Panc1 (cell line): ENCODE measurements at regions not wholly inside any gene's neighbourhood (a gene's known extent, or its start where the extent isn't known, plus 50 kb on each side); places are given as distances from the start of the nearest gene placed in this dataset.

ENCODE experiments used
- ATAC-seq: fragments of 200-7000 bp; cut with Tn5 transposase; 2 replicates; pipeline ENCODE4 v1.9.1; 2020; ENCODE audit warnings: mild to moderate bottlenecking, moderate library complexity
- BruUV-seq: library from RNA; stranded (reverse); fragments of 400-500 nt; replicated peaks from 2 replicates; lab custom pipeline; 2021; lab: Mats Ljungman, UMichigan
- CTCF ChIA-PET: fragments of 300-600 bp; sonication (Branson Sonifier 250); formaldehyde crosslinking; loops from one replicate; lab custom pipeline; 2022; ENCODE audit warnings: antibody characterized with exemption; lab: Charles Lee
- POLR2A ChIA-PET: fragments of 300-600 bp; sonication (Branson Sonifier 250); formaldehyde crosslinking; loops from one replicate; lab custom pipeline; 2022; ENCODE audit warnings: antibody characterized with exemption; lab: Charles Lee
- DNase-seq: peaks from one replicate; pipeline ENCODE4 v3.0.0-alpha.2; 2010; ENCODE audit warnings: low read depth, low spot score
- H3K27ac ChIP-seq: 2 replicates; pipeline ENCODE4 v1.5.1; 2011; ENCODE audit warnings: mild to moderate bottlenecking, low read length, inconsistent platforms
- H3K27me3 ChIP-seq: fragments of 200-500 bp; sonication (Bioruptor generic); 2 replicates; pipeline ENCODE4 v1.6.0; 2014; ENCODE audit warnings: low read length, inconsistent platforms; ENCODE audit not compliant: control insufficient read depth, insufficient read depth
- H3K36me3 ChIP-seq: fragments of 200-500 bp; sonication (Bioruptor generic); 2 replicates; pipeline ENCODE4 v1.5.1; 2014; ENCODE audit warnings: inconsistent platforms, mild to moderate bottlenecking, low read length, moderate library complexity; ENCODE audit not compliant: control insufficient read depth, insufficient read depth
- H3K4me1 ChIP-seq: 2 replicates; pipeline ENCODE4 v1.5.1; 2011; ENCODE audit warnings: inconsistent platforms, mild to moderate bottlenecking, low read length, moderate library complexity; ENCODE audit not compliant: control insufficient read depth, insufficient read depth
- H3K4me3 ChIP-seq, 2 experiments: 2 replicates each; pipeline ENCODE4 v1.5.1; 2011 to 2012; ENCODE audit warnings: low read depth in 2 of 2, low read length in 2 of 2, mild to moderate bottlenecking in 2 of 2, inconsistent platforms in 1 of 2, moderate library complexity in 1 of 2
- H3K9me3 ChIP-seq: fragments of 200-500 bp; sonication (Bioruptor generic); 2 replicates; pipeline ENCODE4 v1.5.1; 2014; ENCODE audit warnings: low read depth, mild to moderate bottlenecking, inconsistent platforms, low read length, moderate library complexity; ENCODE audit not compliant: control insufficient read depth, insufficient read depth
- CTCF ChIP-seq: fragments of 450-650 bp; IDR thresholded peaks from 2 replicates; pipeline ENCODE4 v1.5.1; 2017; ENCODE audit warnings: mild to moderate bottlenecking
- POLR2AphosphoS5 ChIP-seq: IDR thresholded peaks from 2 replicates; pipeline ENCODE4 v1.6.1; 2012; ENCODE audit warnings: mild to moderate bottlenecking, low read depth, low read length, moderate library complexity
- REST ChIP-seq, 2 experiments: IDR thresholded peaks; 2 replicates each; pipeline ENCODE4 v1.6.1; 2011 to 2012; ENCODE audit warnings: low read depth in 2 of 2, control low read depth in 1 of 2, low read length in 1 of 2, mild to moderate bottlenecking in 1 of 2, moderate library complexity in 1 of 2; ENCODE audit not compliant: insufficient read depth in 1 of 2
- SIN3A ChIP-seq: IDR thresholded peaks from 2 replicates; pipeline ENCODE4 v1.6.1; 2012; ENCODE audit warnings: low read depth, mild to moderate bottlenecking, low read length, moderate library complexity, borderline replicate concordance; ENCODE audit not compliant: insufficient read depth
- TCF7L2 ChIP-seq: IDR thresholded peaks from 2 replicates; pipeline ENCODE4 v1.6.1; 2011; ENCODE audit warnings: mild to moderate bottlenecking, low read depth, low read length, inconsistent platforms
- in situ Hi-C: cut with HindIII; loops from 2 replicates; pipeline ENCODE4 v1.10.0; 2016; ENCODE audit warnings: low sequenced_read_pairs, low pct_unique_long_range_greater_than_20kb
- intact Hi-C: fragments of 100-400 bp; cut with micrococcal nuclease; formaldehyde crosslinking; loops from one replicate; pipeline ENCODE4 v1.10.0; 2022; ENCODE audit not compliant: unreplicated experiment

GRCh38 chr5:17160756-17161040 is 56.7 kb upstream of the BASP1 start:
- Histone ChIP-seq H3K4me3 (no peak overlapping the region), H3K27ac (no peak overlapping the region), H3K4me1 (no peaks in the 10 kb centered on the region), H3K9me3 (no peaks in the 10 kb centered on the region), H3K27me3 (no peaks in the 10 kb centered on the region), H3K36me3 (no peaks in the 10 kb centered on the region)
- no peak for DNase-seq
- no peak for ATAC-seq
- ChIA-PET POLR2A (no interaction called here), CTCF (no interaction called here)
- intact Hi-C loops (no loop called here), in situ Hi-C loops (no loop called here)
- TF ChIP-seq REST (IDR thresholded peaks at IDR 0.05; ENCODE audit: insufficient read depth in 1 of 2, low read depth in 2 of 2, low read length in 1 of 2) (no peak), SIN3A (no peak), POLR2AphosphoS5 (no peak)
- no TSS peak for BruUV-seq

GRCh38 chr5:17161662-17162061 is 55.8 kb upstream of the BASP1 start:
- no TSS peak for BruUV-seq
- no peak overlapping the region for H3K4me3 ChIP-seq
- H3K27ac ChIP-seq, result no peak overlapping the region
- intact Hi-C loops (no loop called here), in situ Hi-C loops (no loop called here)
- TF ChIP-seq POLR2AphosphoS5 (no peak), TCF7L2 (no peak), REST (IDR thresholded peaks at IDR 0.05; ENCODE audit: insufficient read depth in 1 of 2, low read depth in 2 of 2, low read length in 1 of 2) (no peak), SIN3A (no peak), CTCF (no peak)
- H3K36me3 ChIP-seq, result no peaks in the 10 kb centered on the region
- no peaks in the 10 kb centered on the region for H3K27me3 ChIP-seq
- H3K4me1 ChIP-seq, result no peaks in the 10 kb centered on the region
- ChIA-PET POLR2A (no interaction called here), CTCF (no interaction called here)
- H3K9me3 ChIP-seq, result no peaks in the 10 kb centered on the region
- DNase-seq (no peak), ATAC-seq (no peak)
